HuH-7.5 (cell line): ENCODE measurements at regions not wholly inside any gene's neighbourhood (a gene's known extent, or its start where the extent isn't known, plus 50 kb on each side); places are given as distances from the start of the nearest gene placed in this dataset.

Experiments used
- DNase-seq: peaks from one replicate; pipeline ENCODE4 v3.0.0; 2011; ENCODE audit warnings: low spot score

- no peak for DNase-seq
These were observed 387.8 kb downstream of the AEBP2 start for GRCh38 chr12:19826980-19827550.

DNA sequence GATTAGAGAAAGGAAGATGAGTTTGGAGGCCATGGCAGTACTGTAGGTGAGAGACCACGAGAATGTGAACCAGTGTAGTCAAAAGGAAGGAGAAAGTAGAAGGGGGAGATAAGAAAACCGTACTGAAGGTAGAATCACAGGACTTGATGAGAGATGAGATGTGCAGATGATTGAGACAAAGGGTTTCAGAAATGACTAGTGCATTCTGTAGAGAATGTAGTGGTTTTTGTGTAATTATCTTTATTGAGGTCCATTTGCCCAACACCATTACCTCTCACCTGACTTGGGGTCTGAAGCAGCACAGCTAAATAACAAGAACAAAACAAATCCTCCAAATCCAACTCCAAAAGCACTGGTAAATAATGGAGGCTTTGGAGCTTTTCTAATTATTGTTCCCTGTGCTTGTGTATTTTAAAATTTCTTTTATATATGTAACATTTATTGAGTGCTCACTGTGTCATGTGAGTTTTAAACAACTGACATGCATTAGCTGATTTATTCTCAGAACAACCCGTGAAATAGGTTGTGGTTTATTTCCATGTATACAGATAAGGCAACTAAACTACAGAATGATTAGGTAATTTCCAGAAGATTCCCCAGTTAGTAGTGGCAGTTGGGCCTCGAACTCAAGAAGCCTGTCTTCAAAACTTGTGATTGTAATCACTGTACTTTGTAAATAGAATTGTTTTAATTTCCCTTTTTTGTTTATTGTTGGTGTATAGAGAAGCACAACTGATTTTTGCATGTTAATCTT, 390.0 kb downstream of the AEBP2 start:
- DNase-seq, result no peak

GRCh38 chr12:19830446-19830845, 391.2 kb downstream of the AEBP2 start:
- DNase-seq, result no peak

- no peak for DNase-seq
These were observed 394.6 kb downstream of the AEBP2 start for GRCh38 chr12:19833775-19834501.

DNA sequence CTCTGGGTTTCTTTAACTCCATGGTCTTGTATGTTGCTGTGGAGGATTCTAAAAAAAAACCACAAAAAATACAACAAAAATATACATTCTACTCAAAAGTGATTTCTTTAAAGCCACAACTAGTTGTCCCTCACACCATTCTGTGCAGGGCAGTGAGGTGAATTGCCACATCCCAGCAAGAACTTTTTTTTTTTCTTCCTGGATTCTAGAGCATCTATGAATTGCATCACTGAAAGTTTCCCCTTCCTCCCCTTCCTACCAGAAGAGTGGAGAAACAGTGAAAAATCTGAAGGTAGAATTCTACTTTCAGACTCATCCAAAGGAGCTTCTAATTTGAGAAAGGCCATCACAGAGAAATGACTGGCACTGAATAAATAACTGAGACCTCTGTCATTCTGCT, 395.3 kb downstream of the AEBP2 start:
- no peak for DNase-seq

- no peak for DNase-seq
These were observed 396.8 kb downstream of the AEBP2 start for GRCh38 chr12:19836056-19836455.

- DNase-seq, result no peak
These were observed 397.2 kb downstream of the AEBP2 start for GRCh38 chr12:19836456-19836855.

GRCh38 chr12:19837543-19837942, 398.3 kb downstream of the AEBP2 start:
- no peak for DNase-seq

DNA sequence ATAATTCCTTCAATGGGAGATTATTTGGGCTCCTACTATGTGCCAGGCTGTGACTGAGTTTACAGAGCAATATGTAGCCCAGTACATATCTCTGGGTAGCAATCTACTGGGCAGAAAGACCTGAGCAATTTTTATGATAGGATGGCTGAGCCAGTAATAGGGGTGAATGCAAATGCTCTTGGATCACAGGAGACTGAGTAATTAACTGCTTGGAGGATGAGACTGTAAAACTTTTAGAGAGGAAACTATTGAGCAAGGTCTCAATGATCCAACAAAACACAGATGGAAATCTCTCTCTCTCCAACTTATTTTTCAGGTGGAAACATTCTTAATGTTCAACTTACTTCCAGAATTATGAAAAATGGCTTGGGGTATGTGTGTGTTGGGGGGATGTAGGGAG, 402.2 kb downstream of the AEBP2 start:
- DNase-seq, result no peak

- DNase-seq, result no peak
These were observed 402.8 kb downstream of the AEBP2 start for GRCh38 chr12:19842116-19842515.

DNA sequence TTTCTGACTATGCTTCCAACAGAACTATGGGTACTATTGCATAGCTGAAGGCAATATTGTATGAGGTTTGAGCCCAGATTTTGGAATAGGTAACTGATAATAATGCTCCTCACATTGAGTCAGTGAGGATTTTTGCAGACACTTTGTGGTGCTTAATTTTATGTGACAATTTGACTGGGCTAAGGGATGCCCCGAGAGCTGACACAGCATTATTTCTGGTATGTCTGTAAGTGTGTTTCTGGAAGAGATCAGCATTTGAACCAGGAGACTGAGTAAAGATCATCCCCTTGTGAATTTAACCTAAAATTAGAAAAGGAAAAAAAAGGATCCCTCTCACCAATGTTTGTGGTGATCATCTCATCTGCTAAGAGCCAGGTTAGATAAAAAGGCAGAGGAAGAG, 404.9 kb downstream of the AEBP2 start:
- no peak for DNase-seq

- DNase-seq, result no peak
These were observed 407.3 kb downstream of the AEBP2 start for GRCh38 chr12:19846574-19846973.

DNA sequence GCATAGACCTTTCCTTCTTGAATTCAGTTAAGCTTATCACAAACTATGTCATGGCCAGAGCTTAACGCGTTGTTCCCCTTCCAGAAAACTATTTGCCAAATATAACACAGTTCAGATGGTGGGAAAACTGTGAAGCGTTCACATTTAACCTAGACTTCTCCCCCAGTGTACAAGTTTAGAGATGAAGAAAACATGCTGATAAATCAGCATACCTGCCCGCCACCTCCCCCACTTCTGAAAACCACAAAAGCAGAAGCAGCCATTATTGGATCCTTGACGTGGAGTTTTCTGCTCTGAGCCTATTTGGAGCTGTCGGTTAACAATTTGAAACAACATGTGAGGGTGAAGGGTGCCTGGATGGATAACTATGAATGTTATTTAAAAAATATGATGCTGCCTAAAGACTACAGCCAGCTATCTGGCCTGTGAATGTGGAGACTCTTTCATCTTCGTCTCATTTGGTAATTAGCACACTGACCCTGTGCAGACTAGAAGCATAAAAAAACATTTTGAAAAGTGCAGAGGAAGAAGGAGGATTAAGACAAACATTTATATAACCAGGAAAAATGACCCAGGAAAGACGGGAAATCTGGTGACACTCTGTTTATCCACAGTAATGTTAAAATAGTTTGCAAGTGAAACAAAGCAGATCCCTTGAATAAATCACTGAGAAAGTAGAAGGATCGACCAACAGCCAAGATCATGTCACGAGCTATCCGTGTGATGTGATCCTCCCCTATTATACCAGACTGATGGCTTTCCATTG, 408.2 kb downstream of the AEBP2 start:
- no peak for DNase-seq

DNA sequence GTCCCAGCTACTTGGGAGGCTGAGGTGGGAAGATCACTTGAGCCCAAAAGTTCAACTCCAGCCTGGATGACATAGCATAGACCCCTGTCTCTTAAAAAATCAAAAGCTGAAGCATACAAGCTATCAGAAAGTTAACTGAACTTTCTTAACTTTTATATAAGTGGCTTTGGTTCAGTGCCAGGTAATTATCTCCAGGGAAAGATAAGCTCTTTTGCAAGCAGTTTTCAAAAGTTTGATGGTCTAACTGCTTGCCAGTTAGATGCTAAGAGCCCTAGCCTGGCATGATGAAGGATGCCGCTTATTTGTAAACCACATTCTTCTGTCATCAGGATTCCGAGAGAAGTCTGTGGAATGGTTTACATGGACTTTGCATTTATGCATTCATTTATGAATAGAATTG, 409.1 kb downstream of the AEBP2 start:
- DNase-seq, result no peak

GRCh38 chr12:19849208-19849607, 409.9 kb downstream of the AEBP2 start:
- no peak for DNase-seq

GRCh38 chr12:19850346-19851065, 411.2 kb downstream of the AEBP2 start:
- DNase-seq, result no peak

DNA sequence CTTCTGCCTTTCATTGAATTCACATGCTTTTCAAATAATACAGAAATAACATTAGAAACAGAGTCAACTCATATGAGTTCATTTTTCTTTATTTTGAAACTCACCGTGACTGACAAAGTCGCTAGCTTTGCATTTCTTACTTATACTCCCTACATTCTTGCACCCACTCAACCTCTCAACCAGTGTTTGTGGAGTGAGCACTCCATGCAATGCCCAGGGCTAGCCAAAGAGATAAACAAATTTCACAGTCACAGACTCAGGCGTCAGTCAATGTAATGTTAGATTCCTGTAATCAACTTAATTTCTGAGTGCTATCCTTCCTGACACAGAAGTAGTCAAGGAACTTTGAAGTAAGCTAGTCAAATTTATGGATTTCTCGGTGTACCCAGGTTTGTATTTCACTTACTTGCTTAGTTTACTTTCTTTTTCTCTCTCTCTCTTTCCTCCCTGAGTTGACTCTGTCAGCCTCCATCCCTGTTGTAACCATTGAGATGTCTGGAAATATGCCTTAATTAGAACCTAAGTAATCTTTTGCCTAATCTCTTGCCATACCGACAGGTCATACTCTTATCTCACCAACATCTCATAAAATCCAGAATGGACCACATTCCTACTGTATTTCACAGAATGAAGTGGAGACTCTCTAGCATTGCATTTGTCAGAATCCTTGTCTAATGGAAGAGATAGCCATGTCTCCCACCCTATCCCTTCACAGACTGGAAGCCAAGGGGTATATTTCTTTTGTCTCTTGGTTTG, 413.0 kb downstream of the AEBP2 start:
- no peak for DNase-seq

GRCh38 chr12:19855851-19856250, 416.6 kb downstream of the AEBP2 start:
- DNase-seq, result no peak

DNA sequence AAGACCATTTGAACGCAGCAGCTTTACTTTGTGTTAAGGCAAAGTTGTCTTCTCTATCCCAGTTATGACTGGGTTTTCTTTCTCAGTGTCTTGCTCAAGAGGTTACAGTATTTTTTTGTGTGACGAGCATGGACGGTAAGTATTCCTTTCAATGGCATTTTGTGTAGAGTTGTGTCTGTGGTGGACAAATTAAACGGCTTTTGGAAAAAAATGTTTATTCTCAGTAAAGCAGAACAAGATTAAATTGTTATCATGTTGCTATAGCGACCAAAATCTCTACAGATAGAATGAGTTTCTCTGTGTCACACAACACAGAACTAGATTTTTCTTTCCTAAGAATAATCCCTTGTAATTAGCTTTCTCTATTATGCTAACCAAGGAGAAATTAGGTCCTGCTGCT, 417.1 kb downstream of the AEBP2 start:
- no peak for DNase-seq

- DNase-seq, result no peak
These were observed 417.9 kb downstream of the AEBP2 start for GRCh38 chr12:19857204-19857603.

DNA sequence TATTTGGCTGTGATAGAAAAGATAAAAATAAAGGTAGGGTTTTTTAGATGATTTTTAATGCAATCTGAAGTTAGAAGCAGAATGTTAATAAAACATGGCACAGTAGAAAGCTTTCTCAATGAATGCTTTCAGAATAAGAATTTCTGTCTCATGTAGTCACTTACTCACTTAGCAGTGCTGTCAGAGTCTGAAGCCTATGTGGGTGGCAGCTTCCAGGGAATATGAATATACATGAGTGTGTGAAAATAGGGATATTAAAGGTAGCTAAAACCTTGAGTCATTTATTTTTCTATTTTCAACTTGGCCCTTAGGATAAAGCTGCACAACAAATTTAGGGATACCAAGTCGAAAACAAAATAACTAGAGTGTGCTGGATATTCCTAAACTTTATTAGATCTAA, 427.9 kb downstream of the AEBP2 start:
- no peak for DNase-seq
